ENCODE measurements at regions not wholly inside any gene's neighbourhood (a gene's known extent, or its start where the extent isn't known, plus 50 kb on each side); places are given as distances from the start of the nearest gene placed in this dataset.

DNA sequence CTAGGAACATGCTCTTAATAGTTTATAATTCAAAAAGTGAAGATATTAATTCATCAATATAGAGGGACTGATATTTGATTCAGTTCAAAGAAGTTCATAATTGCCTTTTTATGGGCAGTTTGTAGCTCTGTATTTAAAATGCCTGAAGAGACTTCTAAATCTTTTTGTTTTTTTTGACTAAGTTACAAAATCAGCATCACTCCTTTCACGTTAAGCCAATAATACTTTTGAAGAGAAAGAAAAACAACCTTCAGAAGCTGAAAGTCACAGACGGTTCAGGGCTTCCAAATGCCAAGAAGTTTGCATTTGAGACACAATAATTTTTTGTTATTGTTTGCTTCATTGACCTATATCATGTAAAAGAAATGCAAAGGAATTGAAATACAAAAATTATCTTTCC is 394.6 kb upstream of the NR2F2 start:
- no peak for DNase-seq (ENCODE audit: low read depth, low spot score)

DNA sequence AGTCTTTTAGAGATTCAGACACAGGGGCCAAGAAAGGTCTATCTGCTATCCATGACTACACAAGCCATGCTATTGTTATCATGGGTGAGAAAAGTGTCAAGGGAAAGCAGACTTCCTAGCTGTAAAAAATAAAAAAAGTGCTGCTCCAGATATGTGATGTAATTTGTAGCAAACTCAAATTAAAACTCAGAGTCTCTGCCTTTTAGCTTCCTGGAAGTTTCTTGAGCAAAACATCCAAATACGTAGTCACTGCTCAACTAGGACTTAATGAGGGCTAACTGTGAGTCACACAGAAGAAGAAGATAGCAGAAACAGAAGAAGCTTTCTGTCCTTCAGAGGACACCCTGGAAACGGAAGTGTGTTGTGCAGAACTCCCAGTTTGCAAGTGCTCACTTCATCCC is 393.4 kb upstream of the NR2F2 start:
- no peak for DNase-seq (ENCODE audit: low read depth, low spot score)

DNA sequence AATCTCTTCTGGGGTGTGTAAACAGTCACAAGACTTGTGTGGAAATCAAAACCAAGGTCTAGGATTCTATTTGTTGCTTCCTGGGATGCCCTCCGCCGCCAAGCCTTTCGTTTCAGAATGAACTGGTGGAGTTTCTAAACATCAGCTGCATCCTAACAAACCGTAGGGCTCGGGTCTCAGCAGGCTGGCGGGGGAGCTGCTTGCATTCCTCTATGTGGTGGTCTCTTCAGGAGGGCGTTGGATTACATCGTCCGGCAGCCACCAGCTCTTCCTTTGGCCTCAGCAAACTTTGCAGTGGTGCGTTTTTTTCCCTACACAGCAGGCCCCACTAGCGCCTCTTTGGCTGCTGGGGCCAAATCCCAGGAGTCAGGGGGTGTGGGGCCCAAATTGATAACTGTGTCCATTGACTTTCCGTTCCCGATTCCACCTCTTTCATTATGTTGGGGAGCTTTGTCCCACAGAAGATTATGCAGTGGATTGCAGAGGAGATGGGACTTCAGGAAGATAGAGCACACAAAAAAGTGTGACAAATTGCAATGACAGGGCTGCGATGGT is 390.0 kb upstream of the NR2F2 start:
- no peak for DNase-seq (ENCODE audit: low read depth, low spot score)

DNA sequence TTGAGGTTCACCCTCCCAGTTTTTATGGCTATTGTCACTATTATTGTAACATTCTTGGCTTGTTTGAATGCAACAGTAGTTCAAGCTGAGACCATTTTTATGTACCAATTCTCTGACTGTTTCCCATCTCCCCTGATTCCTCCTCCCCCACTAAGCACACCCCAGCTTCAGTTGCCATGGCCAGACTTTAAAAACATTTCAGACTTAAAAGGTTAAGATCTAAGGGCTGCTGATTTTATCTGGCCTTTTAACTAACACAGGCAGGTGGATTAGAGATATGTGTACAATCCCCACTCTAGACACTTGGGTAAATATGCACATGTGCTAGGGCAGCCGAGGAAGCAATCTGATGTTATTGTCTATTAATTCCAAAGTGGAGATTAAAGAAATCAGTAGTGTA is 386.3 kb upstream of the NR2F2 start:
- DNase-seq (ENCODE audit: low read depth, low spot score), result no peak

DNA sequence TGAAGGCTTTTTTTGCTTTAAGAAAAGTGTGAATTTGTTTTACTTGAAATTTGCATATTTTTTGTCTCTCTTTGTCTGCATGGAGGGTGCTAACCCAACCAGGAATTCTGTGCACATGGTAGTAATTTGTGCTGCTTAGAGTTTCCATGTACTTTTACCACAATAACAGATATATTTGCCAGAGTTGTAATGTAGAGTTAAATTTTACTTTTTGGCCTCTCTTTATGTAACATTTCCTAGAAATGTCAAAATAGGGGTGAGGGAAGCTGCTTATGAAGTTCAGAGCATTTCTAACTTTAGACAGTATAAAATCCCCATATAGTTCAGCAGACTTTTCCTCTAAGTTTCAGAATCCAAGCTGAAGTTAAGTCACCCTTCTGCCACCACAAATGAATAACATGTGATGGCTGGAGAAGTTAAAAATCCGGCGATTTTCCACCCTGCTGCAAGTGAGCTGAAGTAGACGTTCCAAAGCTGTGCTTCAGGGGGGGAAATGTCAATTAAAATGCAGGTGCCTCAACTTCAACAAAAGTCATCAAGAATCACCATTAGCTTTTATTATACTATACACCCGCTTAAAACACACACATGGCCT is 385.7 kb upstream of the NR2F2 start:
- DNase-seq (ENCODE audit: low read depth, low spot score), result no peak

DNA sequence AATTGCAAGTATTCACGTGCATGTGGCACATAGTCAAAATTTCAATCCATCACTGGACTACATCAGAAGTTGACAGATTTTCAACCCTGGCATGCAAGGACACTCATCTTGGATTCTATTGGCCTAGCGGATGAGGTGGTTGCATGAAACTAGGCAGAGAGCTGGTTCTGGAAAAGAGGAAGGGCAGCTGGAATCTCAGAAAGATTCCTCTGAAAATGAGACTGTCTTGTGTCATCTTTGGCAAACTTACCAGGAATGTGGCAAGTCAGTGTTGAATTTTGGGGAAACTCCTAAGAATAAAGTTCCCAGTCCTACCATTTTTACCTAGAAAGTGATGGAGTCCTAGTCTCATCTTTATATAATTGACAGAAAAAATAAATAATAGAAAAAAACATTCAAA is 384.3 kb upstream of the NR2F2 start:
- DNase-seq (ENCODE audit: low read depth, low spot score), result no peak

DNA sequence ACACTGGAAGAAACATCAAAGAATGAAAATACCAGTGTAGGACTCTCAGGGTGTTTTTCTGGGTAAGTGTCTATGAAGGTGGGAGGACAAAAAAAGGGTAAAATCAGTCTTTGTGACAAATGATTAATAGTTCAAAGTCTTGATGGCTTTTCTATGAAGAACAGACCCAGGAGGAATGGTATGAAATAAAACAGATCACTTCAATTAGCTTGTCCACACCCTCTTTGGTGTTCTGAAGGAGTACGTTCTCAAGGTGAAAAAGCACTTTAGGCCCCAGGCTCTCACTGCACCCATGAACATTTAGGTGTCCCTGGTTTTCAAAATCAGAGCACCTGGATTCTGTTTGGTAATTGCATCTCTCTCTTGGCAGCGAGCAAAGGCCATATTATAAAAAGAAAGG is 383.6 kb upstream of the NR2F2 start:
- DNase-seq (ENCODE audit: low read depth, low spot score), result no peak

DNA sequence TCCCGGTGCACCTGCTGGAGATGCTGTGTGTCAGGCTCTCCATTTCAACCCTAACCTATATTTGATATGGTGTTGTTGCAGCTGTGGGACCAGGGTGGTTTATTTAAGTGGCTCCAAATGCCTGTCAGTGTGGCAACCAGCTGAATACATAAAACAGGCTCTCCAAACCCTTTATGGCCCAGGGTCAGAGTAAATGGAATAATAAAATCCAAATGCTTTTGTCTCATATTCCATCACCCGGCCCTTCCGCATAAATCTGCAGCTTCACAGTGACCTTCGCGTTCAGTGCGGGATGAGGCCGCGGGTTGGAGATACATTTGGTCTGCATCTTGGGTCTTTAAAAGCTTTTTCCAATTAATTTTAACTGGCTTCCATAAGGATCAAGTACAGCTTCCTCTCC is 382.1 kb upstream of the NR2F2 start:
- no peak for DNase-seq (ENCODE audit: low read depth, low spot score)

DNA sequence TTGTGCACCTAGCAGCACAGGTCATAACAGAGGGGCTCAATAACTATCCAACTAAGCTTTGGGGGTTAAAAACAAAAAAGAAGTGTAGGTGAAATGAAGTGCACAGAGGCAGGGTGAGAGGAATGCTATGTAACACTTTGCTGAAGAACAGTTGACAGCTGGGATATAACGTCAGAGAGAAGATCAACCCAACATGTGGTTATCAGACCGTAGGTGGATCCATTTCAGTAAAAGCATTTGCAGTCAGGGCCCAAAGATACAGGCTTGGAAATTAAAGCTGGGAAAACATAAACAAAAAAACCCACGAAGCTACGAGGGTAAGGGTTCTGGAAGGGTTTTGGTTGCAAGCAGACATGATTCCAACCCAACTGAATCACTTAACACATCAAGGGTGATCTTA is 377.5 kb upstream of the NR2F2 start:
- DNase-seq (ENCODE audit: low read depth, low spot score), result no peak

DNA sequence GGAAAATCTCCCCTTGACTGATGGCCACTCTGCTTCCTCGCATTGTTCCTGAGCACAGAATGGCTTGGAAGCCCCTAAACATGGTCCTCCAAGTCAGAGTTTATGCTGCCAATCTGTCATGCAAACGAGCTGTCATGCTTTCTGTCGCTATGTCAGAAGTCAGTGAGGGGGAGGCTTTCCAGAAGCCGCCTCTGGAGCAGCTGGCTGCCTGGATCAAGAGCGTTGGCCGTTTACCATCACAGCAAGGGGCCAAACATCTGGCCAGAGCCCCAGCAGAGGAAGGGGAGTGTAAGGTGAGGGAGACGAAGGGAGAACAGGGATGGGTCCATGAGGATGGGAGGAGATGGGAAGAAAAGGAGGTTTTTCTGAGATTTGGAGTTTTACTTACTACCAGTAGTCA is 372.6 kb upstream of the NR2F2 start:
- no peak for DNase-seq (ENCODE audit: low read depth, low spot score)

DNA sequence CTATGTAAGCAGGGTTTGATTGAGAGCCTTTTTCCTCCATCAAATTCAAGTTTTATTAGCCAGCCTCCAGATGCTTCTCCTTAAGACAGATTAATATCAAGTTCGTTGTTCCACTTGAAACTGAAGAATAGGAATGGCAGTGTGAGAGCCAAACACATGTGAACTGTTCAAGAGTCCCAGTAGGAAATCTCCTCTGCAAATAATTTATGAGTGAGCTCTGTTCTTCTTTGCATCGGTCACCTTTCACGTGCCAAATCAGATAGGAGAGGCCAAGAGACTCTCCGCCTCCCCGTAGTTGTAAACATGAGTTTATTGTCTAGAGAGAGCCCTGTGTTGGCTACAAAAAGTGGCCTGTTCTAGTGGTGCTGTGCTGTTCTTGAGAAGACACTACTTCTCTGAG is 372.1 kb upstream of the NR2F2 start:
- no peak for DNase-seq (ENCODE audit: low read depth, low spot score)

DNA sequence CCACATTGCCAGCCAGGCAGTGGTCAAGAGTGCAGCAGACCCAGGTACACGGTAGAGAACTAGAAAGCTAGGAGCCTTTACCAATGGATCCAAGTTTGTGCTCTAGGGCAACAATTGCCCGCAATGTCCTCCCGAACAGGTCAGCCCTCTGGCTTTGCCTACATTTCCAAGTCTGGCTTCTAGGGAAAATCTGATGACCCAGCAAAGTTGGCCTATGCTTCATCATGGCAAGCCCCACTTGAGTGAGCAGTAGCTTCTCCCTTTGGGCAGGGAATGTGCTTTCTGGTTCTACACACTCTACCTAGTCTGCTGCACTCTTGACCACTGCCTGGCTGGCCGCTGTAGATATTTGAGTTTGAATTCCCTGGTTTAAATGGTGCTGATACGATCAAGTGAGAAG is 361.6 kb upstream of the NR2F2 start:
- no peak for DNase-seq (ENCODE audit: low read depth, low spot score)

DNA sequence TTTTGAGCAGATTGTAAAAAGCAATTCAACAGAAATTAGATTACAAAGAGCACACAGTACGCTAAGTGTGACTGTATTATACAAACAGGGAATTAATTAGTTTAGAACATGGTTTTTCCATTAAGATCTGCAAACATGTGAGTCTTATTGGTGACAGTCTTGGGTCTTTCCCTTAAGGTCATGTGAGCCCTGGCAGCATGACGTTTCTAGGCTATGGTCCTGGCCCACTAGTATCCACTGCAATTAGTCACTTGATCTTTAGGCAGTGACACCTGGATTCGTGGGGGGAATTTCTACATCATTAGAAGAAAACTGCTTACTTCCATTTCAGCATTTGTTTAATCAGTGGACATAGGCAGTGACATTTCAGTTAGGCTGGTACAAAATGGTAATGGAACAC is 360.2 kb upstream of the NR2F2 start:
- no peak for DNase-seq (ENCODE audit: low read depth, low spot score)

DNA sequence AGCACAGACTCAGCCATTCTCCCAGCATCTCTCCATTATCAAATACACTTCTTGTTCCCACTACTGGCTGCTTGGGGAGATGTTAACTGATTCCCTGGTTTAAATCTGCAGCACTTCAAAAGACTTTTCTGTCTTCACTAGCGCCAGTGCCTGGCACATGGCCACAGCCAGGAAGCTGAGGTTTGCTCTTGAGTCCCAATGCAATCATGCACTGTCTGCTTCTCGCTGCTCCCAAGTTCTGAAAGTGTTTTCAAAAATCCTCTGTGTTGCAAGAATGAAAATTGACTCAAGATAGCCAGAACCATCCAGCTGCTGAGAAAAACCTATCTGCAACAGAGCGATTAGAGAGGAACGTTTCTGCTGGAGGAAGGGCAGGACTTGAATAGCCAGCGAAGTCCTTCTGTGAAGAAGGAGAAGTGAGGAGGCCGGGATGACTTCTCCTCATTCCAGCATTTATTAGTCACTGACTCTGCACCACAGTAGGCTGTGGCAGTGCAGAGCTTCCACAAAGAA is 358.4 kb upstream of the NR2F2 start:
- DNase-seq (ENCODE audit: low read depth, low spot score), result peak; percentile 43

DNA sequence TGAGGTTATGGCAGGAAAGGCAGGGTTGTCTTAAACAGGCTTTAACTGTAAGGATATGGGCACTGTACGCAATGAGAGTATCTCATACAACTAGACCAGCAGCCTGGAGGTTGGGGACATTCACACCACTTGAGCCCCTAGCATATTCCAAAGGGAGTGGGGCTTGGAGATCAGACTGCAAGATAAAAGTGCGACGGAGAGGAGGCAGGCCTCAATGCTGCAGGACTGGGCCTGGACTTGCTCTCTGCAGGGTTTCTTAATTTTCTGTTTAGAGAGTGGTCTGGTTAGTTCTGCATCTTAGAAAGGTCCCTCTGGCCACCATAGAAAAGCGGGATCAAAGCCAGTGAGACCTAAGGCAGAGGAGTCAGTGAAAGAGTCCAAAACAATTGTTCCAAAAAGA is 357.7 kb upstream of the NR2F2 start:
- no peak for DNase-seq (ENCODE audit: low read depth, low spot score)

DNA sequence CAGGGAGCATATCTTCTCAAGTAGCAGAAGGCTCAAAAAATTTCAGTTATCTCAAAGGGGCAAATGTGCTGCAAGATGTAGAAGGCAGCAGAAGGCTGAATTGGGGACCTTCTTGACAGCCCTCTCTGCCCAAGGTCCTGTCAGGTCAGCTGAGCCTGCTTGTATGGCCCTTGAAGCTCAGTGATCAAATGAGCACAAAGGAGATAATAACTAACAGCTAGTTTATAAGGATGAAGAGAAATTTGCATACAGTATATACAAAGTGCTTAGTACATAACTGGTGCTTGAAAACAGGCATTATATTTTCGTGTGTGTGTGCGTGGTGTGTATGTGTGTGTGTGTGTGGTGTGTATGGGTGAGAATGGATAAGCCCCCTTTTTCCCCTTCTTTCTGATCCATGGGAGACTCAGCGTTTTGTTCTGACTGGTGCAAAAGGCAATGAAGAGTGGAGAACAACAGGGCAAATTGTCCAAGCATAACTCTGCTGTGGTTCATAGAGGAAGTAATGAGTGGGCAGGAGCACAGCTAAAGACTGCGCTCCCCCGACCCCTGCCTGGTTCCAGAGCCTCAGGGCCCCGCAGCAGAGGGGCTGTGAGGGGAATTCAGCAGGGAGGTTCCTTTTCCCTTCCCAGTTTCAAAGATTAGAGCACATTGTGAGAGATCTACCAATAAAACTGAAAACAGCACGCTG is 356.8 kb upstream of the NR2F2 start:
- no peak for DNase-seq (ENCODE audit: low read depth, low spot score)

DNA sequence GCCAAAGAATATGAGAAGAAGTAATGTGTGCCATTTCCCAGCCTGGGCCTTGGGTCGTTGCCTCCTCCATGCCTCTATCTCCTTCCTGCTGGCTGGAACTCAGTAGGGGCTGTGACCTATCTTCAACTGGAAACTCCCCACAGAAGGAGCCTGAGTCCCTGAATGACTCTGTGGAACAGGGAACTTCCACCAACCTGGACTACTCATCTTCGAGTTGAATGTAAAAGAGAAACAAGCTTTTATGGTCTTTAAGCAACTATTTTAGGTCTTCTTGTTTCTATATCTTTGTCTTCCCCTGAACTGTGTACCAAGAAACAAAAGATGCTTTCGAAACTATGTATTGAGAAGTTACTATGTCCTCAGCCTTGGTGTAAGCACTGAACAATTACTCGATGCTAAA is 355.3 kb upstream of the NR2F2 start:
- DNase-seq (ENCODE audit: low read depth, low spot score), result no peak

DNA sequence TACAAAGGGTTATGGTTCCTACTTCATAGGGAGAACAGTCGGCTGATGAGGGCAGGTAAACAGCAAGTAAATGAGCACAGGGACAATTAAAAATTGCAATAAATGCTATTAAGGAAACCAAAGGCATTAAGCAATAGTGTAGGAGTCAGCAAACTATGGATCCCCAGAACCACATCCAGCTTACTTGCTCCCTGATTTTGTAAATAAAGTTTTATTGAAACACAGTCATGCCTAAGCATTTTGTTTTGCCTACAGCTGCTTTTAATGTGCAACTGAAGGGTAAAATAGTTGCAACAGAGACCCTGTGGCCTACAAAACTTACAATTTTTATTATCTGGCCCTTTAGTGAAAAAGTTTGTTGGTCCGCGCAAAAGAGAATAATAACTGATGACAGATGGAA is 351.2 kb upstream of the NR2F2 start:
- DNase-seq (ENCODE audit: low read depth, low spot score), result no peak

DNA sequence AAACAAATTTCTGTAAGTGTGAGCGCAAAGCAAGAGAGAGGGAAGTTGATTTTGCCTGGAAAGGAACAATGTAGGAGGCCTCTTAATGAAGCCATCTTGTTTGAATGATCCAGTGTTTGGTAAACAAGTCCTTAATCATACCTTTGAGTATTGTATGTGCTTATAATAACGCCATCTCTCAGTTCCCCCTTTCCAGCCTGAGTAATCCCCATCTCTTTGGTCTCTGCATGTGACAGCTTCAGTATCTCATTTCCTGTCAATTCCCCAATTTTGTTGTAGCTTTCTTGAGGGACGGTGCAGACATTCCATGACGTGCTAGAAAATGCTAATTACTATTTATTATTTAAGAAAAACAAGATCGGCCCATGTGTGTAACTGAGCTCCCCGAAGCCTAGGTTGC is 349.3 kb upstream of the NR2F2 start:
- DNase-seq (ENCODE audit: low read depth, low spot score), result no peak

DNA sequence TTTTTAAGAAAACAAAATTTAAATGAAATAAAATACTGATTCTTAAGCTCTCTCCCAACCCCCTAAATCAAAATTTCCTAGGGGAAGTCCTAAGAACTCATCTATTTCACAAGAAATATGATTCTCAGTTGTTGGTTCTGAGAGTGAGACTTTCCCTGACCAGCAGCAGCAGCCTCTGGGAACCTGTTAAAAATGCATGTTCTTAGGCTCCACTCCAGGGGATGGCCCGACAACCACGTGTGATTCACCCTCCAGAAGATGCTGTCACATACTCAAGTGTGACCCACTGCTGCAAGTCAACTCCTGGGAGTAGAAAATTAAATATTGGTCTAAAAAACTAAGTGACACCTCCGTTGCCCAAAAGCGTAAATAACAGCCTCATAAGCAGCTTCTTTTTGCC is 343.2 kb upstream of the NR2F2 start:
- no peak for DNase-seq (ENCODE audit: low read depth, low spot score)

DNA sequence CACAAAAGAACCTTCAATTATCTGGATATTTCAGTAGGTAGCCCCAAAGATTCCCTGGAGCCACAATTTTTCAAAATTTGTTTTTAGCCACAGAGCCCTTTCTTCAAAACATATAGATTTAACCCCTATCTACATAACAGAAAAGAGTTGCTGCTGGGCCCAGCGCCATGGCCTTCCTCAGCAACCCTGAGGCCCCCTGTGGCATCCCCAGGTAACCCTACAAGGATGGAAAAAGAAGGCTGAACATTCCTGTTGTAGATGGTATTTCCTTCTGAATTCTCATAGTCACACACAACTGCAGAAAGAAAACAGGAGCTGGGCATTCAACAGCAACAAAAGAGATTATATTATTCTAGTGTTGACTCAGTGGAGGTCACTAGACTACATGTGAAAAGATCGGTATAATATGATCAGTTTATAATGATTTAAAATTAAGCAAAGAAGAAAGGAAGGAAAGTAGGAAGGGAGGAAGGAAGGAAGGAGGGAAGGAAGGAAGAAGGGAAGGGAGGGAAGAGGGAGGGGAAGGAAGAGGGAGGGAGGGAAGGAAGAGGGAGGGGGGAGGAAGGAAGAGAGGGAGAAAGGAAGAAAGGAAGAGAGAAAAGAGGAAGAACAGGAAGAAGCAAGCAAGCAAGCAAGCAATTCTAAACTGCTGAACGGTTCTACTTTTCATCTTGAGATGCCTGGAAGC is 342.5 kb upstream of the NR2F2 start:
- DNase-seq (ENCODE audit: low read depth, low spot score), result no peak

DNA sequence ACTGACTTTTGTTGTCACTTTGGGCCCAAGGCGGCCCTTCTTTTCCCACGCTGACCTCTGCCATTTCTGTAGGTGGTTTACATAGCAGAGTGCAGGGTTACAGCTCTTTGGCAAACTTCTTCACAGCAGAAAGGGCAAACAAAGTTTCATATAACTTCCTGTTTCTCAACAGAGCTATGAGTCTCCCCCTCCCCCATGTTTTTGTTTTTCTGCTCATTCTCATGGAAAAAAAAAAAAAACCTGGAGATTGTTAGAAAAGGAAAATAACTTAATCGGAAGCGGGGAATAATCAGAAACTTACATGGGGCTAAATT is 342.0 kb upstream of the NR2F2 start:
- peak; percentile 68 for DNase-seq (ENCODE audit: low read depth, low spot score)

DNA sequence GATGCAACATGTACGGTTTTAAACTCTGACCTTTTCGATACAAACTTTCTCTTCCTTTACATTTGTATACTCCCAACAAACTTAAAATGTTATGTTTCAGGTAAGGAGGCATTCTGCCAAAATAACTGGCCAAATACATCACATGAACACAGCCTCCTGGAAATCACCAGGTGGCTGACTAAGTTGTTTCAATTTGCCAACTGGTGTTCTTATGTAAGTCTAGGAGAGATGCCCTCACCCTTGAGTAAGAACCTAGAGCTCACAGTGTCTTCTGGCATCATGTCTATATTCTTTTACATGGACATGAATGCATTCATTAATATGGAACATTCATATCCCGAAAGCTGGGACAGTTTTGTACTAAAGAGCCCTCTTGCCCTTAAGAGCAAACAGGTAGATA is 341.1 kb upstream of the NR2F2 start:
- no peak for DNase-seq (ENCODE audit: low read depth, low spot score)

All from smooth muscle cell of the brain vasculature (primary cell).